SU-DHL-6 (cell line): ENCODE measurements at regions not wholly inside any gene's neighbourhood (a gene's known extent, or its start where the extent isn't known, plus 50 kb on each side); places are given as distances from the start of the nearest gene placed in this dataset.

Source experiments
- CTCF ChIP-seq: fragments of 200-600 bp; sonication (generic); IDR thresholded peaks from one replicate; pipeline ENCODE4 v1.5.1; 2017; ENCODE audit warnings: antibody characterized with exemption, mild to moderate bottlenecking, low read length, moderate library complexity; ENCODE audit not compliant: insufficient read depth, poor library complexity, severe bottlenecking
- EZH2phosphoT487 ChIP-seq: fragments of 200-600 bp; sonication (generic), shearing (Covaris generic); conservative IDR thresholded peaks from 2 replicates; pipeline ENCODE4 v1.6.1; 2018; ENCODE audit warnings: mild to moderate bottlenecking, antibody characterized with exemption, low read length, moderate library complexity, mixed read lengths

GRCh38 chr5:136646915-136647314 is 281.6 kb upstream of the TRPC7 start:
- TF ChIP-seq EZH2phosphoT487 (no peak), CTCF (no peak)
